Caco-2 (cell line): ENCODE measurements at regions not wholly inside any gene's neighbourhood (a gene's known extent, or its start where the extent isn't known, plus 50 kb on each side); places are given as distances from the start of the nearest gene placed in this dataset.

ENCODE experiments used
- BruUV-seq: library from RNA; stranded (reverse); fragments of 400-500 nt; replicated peaks from 2 replicates; lab custom pipeline; 2021; lab: Mats Ljungman, UMichigan
- CTCF ChIA-PET: fragments of 300-600 bp; sonication (Branson Sonifier 250); formaldehyde crosslinking; loops from one replicate; lab custom pipeline; 2022; ENCODE audit warnings: antibody characterized with exemption; lab: Charles Lee
- POLR2A ChIA-PET: fragments of 300-600 bp; sonication (Branson Sonifier 250); formaldehyde crosslinking; loops from one replicate; lab custom pipeline; 2022; ENCODE audit warnings: antibody characterized with exemption; lab: Charles Lee
- DNase-seq, 2 experiments: peaks; one replicate each; pipeline versions ENCODE4 v3.0.0 to v3.0.0-alpha.2; 2020 to 2022
- H3K27me3 ChIP-seq: replicated peaks from 2 replicates; pipeline ENCODE4 v1.6.0; 2011; ENCODE audit warnings: low read length; ENCODE audit not compliant: control insufficient read depth, insufficient read depth
- H3K36me3 ChIP-seq: 2 replicates; pipeline ENCODE4 v1.5.1; 2011; ENCODE audit warnings: low read length; ENCODE audit not compliant: control insufficient read depth, insufficient read depth
- H3K4me1 ChIP-seq: fragments of 250-450 bp; sonication (Bioruptor Pico); 2 replicates; pipeline ENCODE4 v1.5.1; 2020; ENCODE audit warnings: mild to moderate bottlenecking
- H3K4me3 ChIP-seq: 2 replicates; pipeline ENCODE4 v1.5.1; 2011; ENCODE audit warnings: low read depth, mild to moderate bottlenecking, control low read depth, low read length
- H3K9me3 ChIP-seq: fragments of 250-450 bp; sonication (Bioruptor Pico); 2 replicates; pipeline ENCODE4 v1.5.1; 2020; ENCODE audit warnings: mild to moderate bottlenecking, moderate library complexity
- H3K27ac Mint-ChIP-seq: one replicate; pipeline ENCODE4 v1.8.0; 2022; ENCODE audit warnings: mixed read lengths; ENCODE audit not compliant: unreplicated experiment
- H3K27me3 Mint-ChIP-seq: one replicate; pipeline ENCODE4 v1.8.0; 2022; ENCODE audit warnings: mixed read lengths; ENCODE audit not compliant: insufficient read depth, unreplicated experiment
- H3K36me3 Mint-ChIP-seq: one replicate; pipeline ENCODE4 v1.8.0; 2022; ENCODE audit warnings: mild to moderate bottlenecking, mixed read lengths; ENCODE audit not compliant: insufficient read depth, unreplicated experiment
- H3K4me1 Mint-ChIP-seq: one replicate; pipeline ENCODE4 v1.8.0; 2022; ENCODE audit warnings: low read depth, mixed read lengths; ENCODE audit not compliant: unreplicated experiment
- H3K4me3 Mint-ChIP-seq: one replicate; pipeline ENCODE4 v1.8.0; 2022; ENCODE audit warnings: mild to moderate bottlenecking, moderate library complexity, mixed read lengths; ENCODE audit not compliant: unreplicated experiment
- H3K9me3 Mint-ChIP-seq: one replicate; pipeline ENCODE4 v1.8.0; 2022; ENCODE audit warnings: mixed read lengths; ENCODE audit not compliant: unreplicated experiment
- CTCF ChIP-seq, 2 experiments: fragments of 200-600 bp in 1 of 2; IDR thresholded peaks; 1 replicate in 1 of 2; 2 replicates in 1 of 2; pipeline versions ENCODE4 v1.5.1 to v1.8.0; 2011 to 2022; ENCODE audit warnings: antibody characterized with exemption in 1 of 2, control low read depth in 1 of 2, inconsistent platforms in 1 of 2, low read depth in 1 of 2, low read length in 1 of 2, mild to moderate bottlenecking in 1 of 2, moderate library complexity in 1 of 2; ENCODE audit not compliant: insufficient read depth in 1 of 2, severe bottlenecking in 1 of 2, unreplicated experiment in 1 of 2
- intact Hi-C: fragments of 100-400 bp; cut with micrococcal nuclease; formaldehyde crosslinking; loops from one replicate; pipeline ENCODE4 v1.10.0; 2022; ENCODE audit not compliant: unreplicated experiment

GRCh38 chr4:174119051-174119450 is 164.4 kb downstream of the FBXO8 start:
- Histone ChIP-seq H3K36me3 (no peaks in the 10 kb centered on the region), H3K4me3 (no peak overlapping the region), H3K9me3 (no peaks in the 10 kb centered on the region), H3K27me3 (no peaks in the 10 kb centered on the region), H3K4me1 (0 out of 2 replicates have a peak, but pooled peaks cover 5% of the 10 kb centered on the region)
- no peak overlapping the region for H3K27ac Mint-ChIP-seq
- ChIA-PET POLR2A (no interaction called here), CTCF (no interaction called here)
- no peak for DNase-seq
- no TSS peak for BruUV-seq
- H3K36me3 Mint-ChIP-seq: no peaks in the 10 kb centered on the region
- H3K4me1 Mint-ChIP-seq: no peaks in the 10 kb centered on the region
- peak overlapping the region; percentile 83 for H3K4me3 Mint-ChIP-seq
- no peaks in the 10 kb centered on the region for H3K9me3 Mint-ChIP-seq
- no peaks in the 10 kb centered on the region for H3K27me3 Mint-ChIP-seq
- no peak for TF ChIP-seq CTCF (IDR thresholded peaks at IDR 0.05; ENCODE audit: insufficient read depth in 1 of 2, low read depth in 1 of 2, low read length in 1 of 2, severe bottlenecking in 1 of 2, unreplicated experiment in 1 of 2)
- intact Hi-C loops: no loop called here

GRCh38 chr4:174118171-174118570 is 165.3 kb downstream of the FBXO8 start:
- Mint-ChIP-seq H3K9me3 (no peaks in the 10 kb centered on the region), H3K4me1 (no peaks in the 10 kb centered on the region), H3K4me3 (no peak overlapping the region), H3K27me3 (no peaks in the 10 kb centered on the region), H3K36me3 (no peaks in the 10 kb centered on the region), H3K27ac (no peak overlapping the region)
- H3K4me1 ChIP-seq: 0 out of 2 replicates have a peak, but pooled peaks cover 5% of the 10 kb centered on the region
- no peaks in the 10 kb centered on the region for H3K36me3 ChIP-seq
- DNase-seq: no peak
- no peaks in the 10 kb centered on the region for H3K9me3 ChIP-seq
- ChIA-PET POLR2A (no interaction called here), CTCF (no interaction called here)
- no TSS peak for BruUV-seq
- no peaks in the 10 kb centered on the region for H3K27me3 ChIP-seq
- intact Hi-C loops: no loop called here
- no peak for TF ChIP-seq CTCF (IDR thresholded peaks at IDR 0.05; ENCODE audit: insufficient read depth in 1 of 2, low read depth in 1 of 2, low read length in 1 of 2, severe bottlenecking in 1 of 2, unreplicated experiment in 1 of 2)
- H3K4me3 ChIP-seq: no peak overlapping the region

GRCh38 chr4:174117445-174117844 is 166.0 kb downstream of the FBXO8 start:
- Histone ChIP-seq H3K36me3 (no peaks in the 10 kb centered on the region), H3K4me3 (no peak overlapping the region), H3K27me3 (no peaks in the 10 kb centered on the region), H3K4me1 (0 out of 2 replicates have a peak, but pooled peaks cover 5% of the 10 kb centered on the region), H3K9me3 (no peaks in the 10 kb centered on the region)
- H3K27me3 Mint-ChIP-seq: no peaks in the 10 kb centered on the region
- no peak for DNase-seq
- intact Hi-C loops: no loop called here
- BruUV-seq: no TSS peak
- H3K36me3 Mint-ChIP-seq: no peaks in the 10 kb centered on the region
- no peak overlapping the region for H3K4me3 Mint-ChIP-seq
- H3K9me3 Mint-ChIP-seq: no peaks in the 10 kb centered on the region
- POLR2A ChIA-PET: no interaction called here
- no peaks in the 10 kb centered on the region for H3K4me1 Mint-ChIP-seq
- TF ChIP-seq CTCF (IDR thresholded peaks at IDR 0.05; ENCODE audit: insufficient read depth in 1 of 2, low read depth in 1 of 2, low read length in 1 of 2, severe bottlenecking in 1 of 2, unreplicated experiment in 1 of 2): no peak
- no peak overlapping the region for H3K27ac Mint-ChIP-seq
- CTCF ChIA-PET: no interaction called here
